ENCODE measurements at regions not wholly inside any gene's neighbourhood (a gene's known extent, or its start where the extent isn't known, plus 50 kb on each side); places are given as distances from the start of the nearest gene placed in this dataset.

DNA sequence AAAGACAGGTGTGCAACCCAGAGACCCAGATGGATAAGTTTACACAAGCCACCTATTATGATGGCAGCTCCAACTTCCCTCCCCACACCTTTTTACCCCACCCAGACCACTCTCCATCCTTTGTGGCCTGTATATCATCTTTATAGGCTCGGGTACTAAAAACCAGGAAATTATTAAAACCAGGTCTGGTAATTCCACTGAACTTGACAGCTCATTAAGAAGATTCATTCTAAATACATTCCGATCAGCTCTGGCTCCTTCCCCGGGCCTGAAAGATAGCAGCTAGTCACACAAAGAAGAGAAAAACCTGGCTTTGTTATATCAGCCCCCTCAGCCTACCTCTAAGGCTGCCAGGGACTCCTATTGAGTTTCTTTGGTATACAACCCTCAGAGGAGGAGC lies 67.9 kb upstream of the API5 start:
- Histone ChIP-seq H3K36me3 (ENCODE audit: insufficient read depth, low read length) (no peaks in the 10 kb centered on the region), H3K9ac (ENCODE audit: low read depth, low read length) (no peak overlapping the region)

DNA sequence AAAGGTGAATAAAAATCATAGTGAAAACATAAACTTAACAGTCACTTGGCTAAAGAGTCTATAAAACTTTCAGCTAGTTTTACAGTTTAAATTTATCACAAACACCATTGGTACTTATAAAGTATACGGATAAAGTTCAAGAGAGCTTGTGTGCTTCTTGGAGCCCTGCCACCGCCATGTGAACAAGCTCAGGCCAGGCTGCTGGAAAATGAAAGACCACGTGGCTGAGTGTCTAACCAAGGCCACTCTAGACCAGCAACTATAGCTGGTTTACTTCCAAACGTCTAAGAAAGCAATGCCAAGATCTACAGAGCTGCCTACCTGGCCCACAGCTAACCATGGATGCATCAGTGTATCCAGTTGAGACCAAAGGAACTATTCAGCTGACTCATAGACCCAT lies 66.3 kb upstream of the API5 start:
- no peaks in the 10 kb centered on the region for H3K36me3 ChIP-seq (ENCODE audit: insufficient read depth, low read length)
- no peak overlapping the region for H3K9ac ChIP-seq (ENCODE audit: low read depth, low read length)
- H3K4me1 ChIP-seq (ENCODE audit: insufficient read depth, low read length) = no peaks in the 10 kb centered on the region
- no peaks in the 10 kb centered on the region for H3K9me3 ChIP-seq (ENCODE audit: control insufficient read depth, insufficient read depth, low read length)

More for the DNA sequence above, 67.9 kb upstream of the API5 start:
- Histone ChIP-seq H3K9me3 (ENCODE audit: control insufficient read depth, insufficient read depth, low read length) (no peaks in the 10 kb centered on the region), H3K4me1 (ENCODE audit: insufficient read depth, low read length) (no peaks in the 10 kb centered on the region)

DNA sequence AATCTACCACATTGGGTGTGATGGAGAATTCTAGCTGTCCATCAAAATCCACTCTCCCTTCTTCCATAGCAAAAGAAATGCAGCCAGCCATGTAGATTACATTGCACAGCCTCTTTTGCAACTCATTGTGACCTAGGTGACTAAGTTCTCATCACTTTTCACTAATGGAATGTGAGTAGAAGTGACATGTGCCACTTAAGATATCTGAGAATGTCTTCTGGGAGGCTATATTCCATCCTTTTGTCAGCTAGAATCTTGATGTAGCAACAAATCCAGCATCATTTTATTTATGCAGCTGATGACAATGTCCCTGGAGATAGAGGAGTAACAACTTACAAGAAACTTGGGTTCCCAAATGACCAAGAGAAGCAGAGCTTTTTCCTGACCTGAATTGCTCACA lies 61.5 kb upstream of the API5 start:
- Histone ChIP-seq H3K9me3 (ENCODE audit: control insufficient read depth, insufficient read depth, low read length) (no peaks in the 10 kb centered on the region; the same call in 1 of the 2 replicates), H3K36me3 (ENCODE audit: insufficient read depth, low read length) (no peaks in the 10 kb centered on the region), H3K9ac (ENCODE audit: low read depth, low read length) (no peak overlapping the region), H3K4me1 (ENCODE audit: insufficient read depth, low read length) (no peaks in the 10 kb centered on the region)

DNA sequence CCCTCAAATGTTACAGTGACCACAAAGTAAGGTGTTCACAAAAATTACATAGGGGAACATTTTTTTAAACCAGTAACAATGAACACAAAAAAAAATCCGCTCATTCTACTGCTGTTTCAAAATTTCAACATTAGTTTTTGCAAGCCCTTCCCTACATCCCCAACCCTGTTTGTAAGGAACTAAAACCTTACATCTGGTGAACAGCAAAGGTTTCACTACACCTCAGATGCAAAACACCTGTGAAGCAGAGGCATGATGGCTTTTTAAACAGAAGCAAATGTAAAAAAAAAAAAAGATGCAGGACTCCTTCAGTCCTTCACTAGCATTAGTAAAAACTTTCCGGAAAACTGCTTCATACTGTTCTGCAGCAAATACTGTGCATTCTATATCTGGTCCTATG lies 50.0 kb upstream of the API5 start:
- Histone ChIP-seq H3K9me3 (ENCODE audit: control insufficient read depth, insufficient read depth, low read length) (peaks cover 3% of the 10 kb centered on the region; the same call in 1 of the 2 replicates), H3K9ac (ENCODE audit: low read depth, low read length) (no peak overlapping the region), H3K4me1 (ENCODE audit: insufficient read depth, low read length) (no peaks in the 10 kb centered on the region), H3K36me3 (ENCODE audit: insufficient read depth, low read length) (no peaks in the 10 kb centered on the region)
